Gastroesophageal sphincter (tissue), 4 donors: ENCODE measurements at regions not wholly inside any gene's neighbourhood (a gene's known extent, or its start where the extent isn't known, plus 50 kb on each side); places are given as distances from the start of the nearest gene placed in this dataset.

Experiments used
- ATAC-seq: fragments of 150-250 bp; one replicate; pipeline ENCODE4 v1.9.1; 2016; ENCODE audit warnings: mild to moderate bottlenecking, moderate library complexity
- H3K27ac ChIP-seq, 4 donors: fragments of 200-600 bp; sonication (generic) in 3 of 4; 1 replicate in 3 of 4; 2 replicates in 1 of 4; pipeline ENCODE4 v1.5.1; 2016 to 2019
- H3K27me3 ChIP-seq: fragments of 200-600 bp; sonication (generic); one replicate; pipeline ENCODE4 v1.5.1; 2019
- H3K36me3 ChIP-seq, 2 donors: fragments of 200-600 bp; sonication (generic); one replicate each; pipeline ENCODE4 v1.5.1; 2019; ENCODE audit warnings: control low read depth in 1 of 2
- H3K4me1 ChIP-seq, 3 donors: fragments of 200-600 bp; sonication (generic); 1 replicate in 2 of 3; 2 replicates in 1 of 3; pipeline ENCODE4 v1.5.1; 2016 to 2019; ENCODE audit warnings: control low read depth in 2 of 3
- H3K4me3 ChIP-seq, 2 donors: fragments of 200-600 bp; sonication (generic); one replicate each; pipeline ENCODE4 v1.5.1; 2019; ENCODE audit warnings: mild to moderate bottlenecking in 1 of 2, moderate library complexity in 1 of 2
- H3K9me3 ChIP-seq, 3 donors: fragments of 200-600 bp; sonication (generic); one replicate each; pipeline ENCODE4 v1.5.1; 2017 to 2019; ENCODE audit warnings: control low read depth in 2 of 3
- CTCF ChIP-seq, 4 experiments: fragments of 200-600 bp in 2 of 4; fragments of 450-650 bp in 2 of 4; sonication (generic) in 1 of 4; IDR thresholded peaks; one replicate each; pipeline ENCODE4 v1.5.1; 2017 to 2019; ENCODE audit warnings: antibody characterized with exemption in 4 of 4, mild to moderate bottlenecking in 2 of 4, moderate library complexity in 2 of 4
- EP300 ChIP-seq: sonication (generic); formaldehyde crosslinking; IDR thresholded peaks from one replicate; pipeline ENCODE4 v1.6.1; 2017; ENCODE audit warnings: antibody characterized with exemption, mild to moderate bottlenecking
- POLR2A ChIP-seq, 2 donors: fragments of 450-650 bp; IDR thresholded peaks; one replicate each; pipeline ENCODE4 v1.6.1; 2017; ENCODE audit warnings: antibody characterized with exemption in 2 of 2, mild to moderate bottlenecking in 2 of 2, moderate library complexity in 1 of 2
- POLR2AphosphoS5 ChIP-seq: sonication (generic); formaldehyde crosslinking; IDR thresholded peaks from one replicate; pipeline ENCODE4 v1.6.1; 2017; ENCODE audit warnings: antibody characterized with exemption
- WGBS, 2 donors: methylation state at CpG; one replicate each; pipeline ENCODE4 v1.1.5; 2018; ENCODE audit warnings: low coverage in 1 of 2; 5-methylcytosine and 5-hydroxymethylcytosine counted together

GRCh38 chr1:213690341-213690917 lies 297.3 kb upstream of the PROX1 start:
- Histone ChIP-seq H3K36me3 (no peaks in the 10 kb centered on the region), H3K27me3 (peaks cover 3% of the 10 kb centered on the region), H3K9me3 (no peaks in the 10 kb centered on the region), H3K27ac (no peak overlapping the region), H3K4me1 (no peaks in the 10 kb centered on the region), H3K4me3 (no peak overlapping the region)
- no peak for TF ChIP-seq POLR2A (IDR thresholded peaks at IDR 0.05)
- no peak for TF ChIP-seq CTCF (IDR thresholded peaks at IDR 0.05)
- no peak for TF ChIP-seq POLR2AphosphoS5
- no peak for TF ChIP-seq EP300
- WGBS, 2 donors: 0 to 60% methylated on average over 1 of the region's 1 CpG
- no peak for ATAC-seq

- 47% methylated on average over 4 of the region's 4 CpGs; no CpG with 5 or more reads in 1 of the 2 donors for WGBS, 2 donors
These were observed 295.5 kb upstream of the PROX1 start for GRCh38 chr1:213692321-213692720.

GRCh38 chr1:213693864-213694263 lies 293.9 kb upstream of the PROX1 start:
- ATAC-seq: no peak

More at GRCh38 chr1:213692321-213692720, 295.5 kb upstream of the PROX1 start:
- Histone ChIP-seq H3K4me3 (no peak overlapping the region), H3K27ac (no peak overlapping the region), H3K9me3 (no peaks in the 10 kb centered on the region), H3K4me1 (no peaks in the 10 kb centered on the region), H3K36me3 (no peaks in the 10 kb centered on the region), H3K27me3 (peaks cover 3% of the 10 kb centered on the region)
- TF ChIP-seq EP300 (no peak), CTCF (IDR thresholded peaks at IDR 0.05) (no peak), POLR2AphosphoS5 (no peak), POLR2A (IDR thresholded peaks at IDR 0.05) (no peak)
- ATAC-seq: no peak

GRCh38 chr1:213697192-213697802 lies 290.5 kb upstream of the PROX1 start:
- Histone ChIP-seq H3K27ac (no peak overlapping the region), H3K27me3 (peaks cover 1% of the 10 kb centered on the region), H3K9me3 (no peaks in the 10 kb centered on the region), H3K36me3 (no peaks in the 10 kb centered on the region), H3K4me3 (no peak overlapping the region), H3K4me1 (no peaks in the 10 kb centered on the region)
- no peak for TF ChIP-seq POLR2A (IDR thresholded peaks at IDR 0.05)
- TF ChIP-seq EP300: no peak
- WGBS, 2 donors: 77 to 91% methylated on average over 3 to 4 of the region's 4 CpGs
- no peak for ATAC-seq

More at GRCh38 chr1:213693864-213694263, 293.9 kb upstream of the PROX1 start:
- Histone ChIP-seq H3K27me3 (peaks cover 3% of the 10 kb centered on the region), H3K4me1 (no peaks in the 10 kb centered on the region), H3K27ac (no peak overlapping the region), H3K4me3 (no peak overlapping the region), H3K36me3 (no peaks in the 10 kb centered on the region), H3K9me3 (no peaks in the 10 kb centered on the region)
- TF ChIP-seq POLR2AphosphoS5 (no peak), CTCF (IDR thresholded peaks at IDR 0.05) (no peak), EP300 (no peak), POLR2A (IDR thresholded peaks at IDR 0.05) (no peak)
- WGBS, 2 donors: 79 to 80% methylated on average over 3 of the region's 4 CpGs

- WGBS, 2 donors: 85 to 91% methylated on average over 5 of the region's 5 CpGs
- Histone ChIP-seq H3K4me3 (no peak overlapping the region), H3K9me3 (peaks cover 0 to 6% (median 0%) of the 10 kb centered on the region in 3 donors), H3K27me3 (no peaks in the 10 kb centered on the region), H3K36me3 (no peaks in the 10 kb centered on the region), H3K27ac (no peak overlapping the region), H3K4me1 (no peaks in the 10 kb centered on the region)
- TF ChIP-seq POLR2AphosphoS5 (no peak), CTCF (IDR thresholded peaks at IDR 0.05) (no peak), POLR2A (IDR thresholded peaks at IDR 0.05) (no peak), EP300 (no peak)
- no peak for ATAC-seq
These were observed 289.6 kb upstream of the PROX1 start for GRCh38 chr1:213698092-213698702.
